Motor neuron (in vitro differentiated cells): ENCODE measurements at regions not wholly inside any gene's neighbourhood (a gene's known extent, or its start where the extent isn't known, plus 50 kb on each side); places are given as distances from the start of the nearest gene placed in this dataset.

Source experiments
- ATAC-seq, 8 experiments: fragments of 200-7000 bp; cut with Tn5 transposase; replicated peaks in 6 of 8; 2 replicates each; pipeline ENCODE4 v1.8.0; 2021; ENCODE audit warnings: mild to moderate bottlenecking in 8 of 8, moderate library complexity in 8 of 8
- H3K27ac ChIP-seq, 2 donors: fragments of 250-450 bp; sonication (Bioruptor Pico); 2 replicates each; pipeline ENCODE4 v1.9.0; 2021; ENCODE audit warnings: antibody characterized with exemption in 2 of 2, mild to moderate bottlenecking in 2 of 2, moderate library complexity in 1 of 2
- H3K4me1 ChIP-seq, 2 donors: fragments of 250-450 bp; sonication (Bioruptor Pico); replicated peaks in 1 of 2; 2 replicates each; pipeline ENCODE4 v1.6.1; 2021; ENCODE audit warnings: antibody characterized with exemption in 2 of 2, mild to moderate bottlenecking in 2 of 2, moderate library complexity in 1 of 2
- H3K4me3 ChIP-seq, 5 donors: fragments of 250-450 bp; sonication (Bioruptor Pico); 2 replicates each; pipeline ENCODE4 v1.9.0; 2021; ENCODE audit warnings: antibody characterized with exemption in 5 of 5, mild to moderate bottlenecking in 5 of 5, moderate library complexity in 4 of 5
- WGBS, 10 experiments: fragments of 450-650 bp; shearing (Covaris generic); methylation state at CpG; one replicate each; pipeline ENCODE4 v1.0.0; 2022; 5-methylcytosine and 5-hydroxymethylcytosine counted together
- in situ Hi-C, 9 experiments: fragments of 400-800 bp; cut with MboI; loops; one replicate each; pipeline ENCODE4 v1.15.0; 2021; ENCODE audit warnings: low sequenced_read_pairs in 9 of 9, low pct_unique_long_range_greater_than_20kb in 2 of 9; ENCODE audit not compliant: unreplicated experiment in 9 of 9

- no peak for ATAC-seq
- H3K27ac ChIP-seq = no peak overlapping the region
- 50 to 100% (median 83%) methylated on average over 1 to 3 of the region's 3 CpGs; no CpG with 5 or more reads in 3 of the 10 experiments for whole genome bisulfite sequencing, 10 experiments
- H3K4me3 ChIP-seq = no peak overlapping the region
- in situ Hi-C loops = no loop called here
- H3K4me1 ChIP-seq = peaks cover 0 to 6% of the 10 kb centered on the region in 2 donors
These were observed 66.1 kb upstream of the ZNF648 start for GRCh38 chr1:182127656-182128055.

- no peak for ATAC-seq
- WGBS, 10 experiments = 6 to 100% (median 80%) methylated on average over 1 to 2 of the region's 2 CpGs; no CpG with 5 or more reads in 1 of the 10 experiments
- H3K4me1 ChIP-seq = peaks cover 0 to 6% of the 10 kb centered on the region in 2 donors
- in situ Hi-C loops = no loop called here
- H3K27ac ChIP-seq = no peak overlapping the region
- H3K4me3 ChIP-seq = no peak overlapping the region
These were observed 64.8 kb upstream of the ZNF648 start for GRCh38 chr1:182126272-182126800.

- H3K27ac ChIP-seq = no peak overlapping the region
- no peak for ATAC-seq
- in situ Hi-C loops = no loop called here
- peaks cover 0 to 6% of the 10 kb centered on the region in 2 donors for H3K4me1 ChIP-seq
- no peak overlapping the region for H3K4me3 ChIP-seq
These were observed 61.4 kb upstream of the ZNF648 start for GRCh38 chr1:182122913-182123260.

GRCh38 chr1:182122256-182122912 lies 60.9 kb upstream of the ZNF648 start:
- H3K4me1 ChIP-seq = peaks cover 0 to 5% of the 10 kb centered on the region in 2 donors
- H3K27ac ChIP-seq = no peak overlapping the region
- peak in 3 of 8 experiments; percentile 69 to 75 (median 74) for ATAC-seq
- H3K4me3 ChIP-seq = no peak overlapping the region
- WGBS, 10 experiments = 60 to 100% (median 100%) methylated on average over 1 of the region's 1 CpG; no CpG with 5 or more reads in 6 of the 10 experiments
- in situ Hi-C loops = no loop called here

- Histone ChIP-seq H3K4me3 (no peak overlapping the region), H3K27ac (no peak overlapping the region), H3K4me1 (no peaks in the 10 kb centered on the region)
- in situ Hi-C loops = no loop called here
- peak in 4 of 8 experiments; percentile 17 to 88 (median 86) for ATAC-seq
- WGBS, 10 experiments = 13 to 100% (median 88%) methylated on average over 1 to 2 of the region's 2 CpGs; no CpG with 5 or more reads in 2 of the 10 experiments
These were observed 60.3 kb upstream of the ZNF648 start for GRCh38 chr1:182121787-182122186.

- in situ Hi-C loops = no loop called here
- Histone ChIP-seq H3K27ac (no peak overlapping the region), H3K4me1 (no peaks in the 10 kb centered on the region), H3K4me3 (no peak overlapping the region)
- WGBS, 10 experiments = 27 to 100% (median 84%) methylated on average over 1 to 15 of the region's 17 CpGs; no CpG with 5 or more reads in 3 of the 10 experiments
- peak in 4 of 8 experiments; percentile 19 to 66 (median 46) for ATAC-seq
These were observed 59.1 kb upstream of the ZNF648 start for GRCh38 chr1:182120411-182121258.

GRCh38 chr1:182119631-182120030 lies 58.1 kb upstream of the ZNF648 start:
- Histone ChIP-seq H3K4me1 (peaks cover 2% of the 10 kb centered on the region in 2 donors), H3K4me3 (no peak overlapping the region), H3K27ac (no peak overlapping the region)
- WGBS, 10 experiments = 31 to 100% (median 80%) methylated on average over 1 to 6 of the region's 7 CpGs; no CpG with 5 or more reads in 2 of the 10 experiments
- ATAC-seq = no peak
- in situ Hi-C loops = no loop called here

GRCh38 chr1:182118851-182119250 lies 57.3 kb upstream of the ZNF648 start:
- no peak overlapping the region for H3K27ac ChIP-seq
- no peak overlapping the region for H3K4me3 ChIP-seq
- in situ Hi-C loops = no loop called here
- peaks cover 6 to 9% of the 10 kb centered on the region in 2 donors for H3K4me1 ChIP-seq
- no peak for ATAC-seq

- ATAC-seq = peak in 4 of 8 experiments; percentile 6 to 37 (median 23)
- peak overlapping the region in 1 of 2 donors; percentile 32 for H3K27ac ChIP-seq
- H3K4me3 ChIP-seq = no peak overlapping the region
These were observed 53.1 kb upstream of the ZNF648 start for GRCh38 chr1:182114627-182115023.

GRCh38 chr1:182113879-182114626 lies 52.5 kb upstream of the ZNF648 start:
- 45 to 100% (median 67%) methylated on average over 1 to 8 of the region's 9 CpGs; no CpG with 5 or more reads in 1 of the 10 experiments for WGBS, 10 experiments
- peak in 5 of 8 experiments; percentile 85 to 95 (median 91) for ATAC-seq

More at GRCh38 chr1:182114627-182115023, 53.1 kb upstream of the ZNF648 start:
- peaks cover 6 to 9% of the 10 kb centered on the region in 2 donors for H3K4me1 ChIP-seq
- in situ Hi-C loops = no loop called here
- WGBS, 10 experiments = 28 to 92% (median 68%) methylated on average over 1 to 9 of the region's 9 CpGs; no CpG with 5 or more reads in 4 of the 10 experiments

GRCh38 chr1:182111496-182111895 lies 50.0 kb upstream of the ZNF648 start:
- WGBS, 10 experiments = 43 to 100% (median 84%) methylated on average over 1 to 5 of the region's 5 CpGs; no CpG with 5 or more reads in 2 of the 10 experiments
- ATAC-seq = no peak

More at GRCh38 chr1:182113879-182114626, 52.5 kb upstream of the ZNF648 start:
- Histone ChIP-seq H3K27ac (peak overlapping the region in 1 of 2 donors; percentile 32), H3K4me1 (peaks cover 6 to 9% of the 10 kb centered on the region in 2 donors), H3K4me3 (no peak overlapping the region)
- in situ Hi-C loops = no loop called here

More at GRCh38 chr1:182111496-182111895, 50.0 kb upstream of the ZNF648 start:
- in situ Hi-C loops = no loop called here
- H3K27ac ChIP-seq = no peak overlapping the region
- H3K4me3 ChIP-seq = no peak overlapping the region
- H3K4me1 ChIP-seq = peaks cover 6 to 9% of the 10 kb centered on the region in 2 donors
